ENCODE measurements at regions not wholly inside any gene's neighbourhood (a gene's known extent, or its start where the extent isn't known, plus 50 kb on each side); places are given as distances from the start of the nearest gene placed in this dataset.

- TF ChIP-seq CTCF (IDR thresholded peaks at IDR 0.05), result no peak
- no peak for TF ChIP-seq POLR2A (IDR thresholded peaks at IDR 0.05)
Measured at GRCh38 chr20:6612606-6612923, 154.9 kb upstream of the BMP2 start.
